ENCODE measurements at regions not wholly inside any gene's neighbourhood (a gene's known extent, or its start where the extent isn't known, plus 50 kb on each side); places are given as distances from the start of the nearest gene placed in this dataset.

DNA sequence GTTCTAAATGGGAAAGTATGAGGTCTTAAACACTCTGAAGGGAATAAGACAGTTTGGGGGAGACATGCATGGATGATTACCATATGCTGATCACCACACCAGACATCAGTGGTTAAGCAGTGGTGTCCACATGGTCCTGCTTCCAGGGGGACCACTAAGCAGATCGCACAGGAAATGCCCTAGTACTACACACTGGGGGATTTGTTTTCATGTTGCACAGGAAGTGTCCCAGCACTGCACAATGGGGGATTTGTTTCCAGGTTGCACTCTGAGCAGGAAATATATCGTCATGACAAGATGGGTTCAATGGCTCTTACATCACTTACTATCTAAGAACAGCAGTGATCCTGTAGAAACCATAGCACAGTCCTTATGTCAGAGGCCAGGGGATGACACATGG is 245.5 kb downstream of the BCL11B start:
- Histone ChIP-seq H3K27me3 (ENCODE audit: insufficient read depth, low read depth, low read length) (no peaks in the 10 kb centered on the region), H3K79me2 (replicated peaks; ENCODE audit: insufficient read depth, low read length) (no peaks in the 10 kb centered on the region), H3K4me3 (ENCODE audit: low read length) (no peak overlapping the region), H4K20me1 (ENCODE audit: insufficient read depth) (no peaks in the 10 kb centered on the region), H3K9me2 (ENCODE audit: insufficient read depth, low read length) (no peaks in the 10 kb centered on the region), H3K9ac (ENCODE audit: low read length) (no peak overlapping the region), H3K9me3 (ENCODE audit: low read length) (no peaks in the 10 kb centered on the region), H3K36me3 (ENCODE audit: insufficient read depth, low read length) (no peaks in the 10 kb centered on the region), H2AFZ (ENCODE audit: low read depth, low read length) (no peak overlapping the region), H3K4me2 (ENCODE audit: low read length) (no peak overlapping the region), H3K27ac (ENCODE audit: low read length) (no peak overlapping the region), H3F3A (ENCODE audit: insufficient read depth, low read length, poor library complexity, severe bottlenecking) (no peaks in the 10 kb centered on the region)
- TF ChIP-seq POLR2AphosphoS5 (IDR thresholded peaks at IDR 0.05) (no peak), EZH2 (IDR thresholded peaks at IDR 0.05; ENCODE audit: borderline replicate concordance, insufficient read depth, low read length, poor library complexity, severe bottlenecking) (no peak), TAF1 (IDR thresholded peaks at IDR 0.05; ENCODE audit: low read depth) (no peak), EP300 (conservative IDR thresholded peaks at IDR 0.05; ENCODE audit: poor library complexity, severe bottlenecking) (no peak), MXI1 (conservative IDR thresholded peaks at IDR 0.05; ENCODE audit: poor library complexity, severe bottlenecking) (no peak), RAD21 (conservative IDR thresholded peaks at IDR 0.05) (no peak)
- TF ChIP-seq, protein P1, sequence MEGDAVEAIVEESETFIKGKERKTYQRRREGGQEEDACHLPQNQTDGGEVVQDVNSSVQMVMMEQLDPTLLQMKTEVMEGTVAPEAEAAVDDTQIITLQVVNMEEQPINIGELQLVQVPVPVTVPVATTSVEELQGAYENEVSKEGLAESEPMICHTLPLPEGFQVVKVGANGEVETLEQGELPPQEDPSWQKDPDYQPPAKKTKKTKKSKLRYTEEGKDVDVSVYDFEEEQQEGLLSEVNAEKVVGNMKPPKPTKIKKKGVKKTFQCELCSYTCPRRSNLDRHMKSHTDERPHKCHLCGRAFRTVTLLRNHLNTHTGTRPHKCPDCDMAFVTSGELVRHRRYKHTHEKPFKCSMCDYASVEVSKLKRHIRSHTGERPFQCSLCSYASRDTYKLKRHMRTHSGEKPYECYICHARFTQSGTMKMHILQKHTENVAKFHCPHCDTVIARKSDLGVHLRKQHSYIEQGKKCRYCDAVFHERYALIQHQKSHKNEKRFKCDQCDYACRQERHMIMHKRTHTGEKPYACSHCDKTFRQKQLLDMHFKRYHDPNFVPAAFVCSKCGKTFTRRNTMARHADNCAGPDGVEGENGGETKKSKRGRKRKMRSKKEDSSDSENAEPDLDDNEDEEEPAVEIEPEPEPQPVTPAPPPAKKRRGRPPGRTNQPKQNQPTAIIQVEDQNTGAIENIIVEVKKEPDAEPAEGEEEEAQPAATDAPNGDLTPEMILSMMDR (IDR thresholded peaks at IDR 0.05; ENCODE audit: poor library complexity, severe bottlenecking) = no peak

DNA sequence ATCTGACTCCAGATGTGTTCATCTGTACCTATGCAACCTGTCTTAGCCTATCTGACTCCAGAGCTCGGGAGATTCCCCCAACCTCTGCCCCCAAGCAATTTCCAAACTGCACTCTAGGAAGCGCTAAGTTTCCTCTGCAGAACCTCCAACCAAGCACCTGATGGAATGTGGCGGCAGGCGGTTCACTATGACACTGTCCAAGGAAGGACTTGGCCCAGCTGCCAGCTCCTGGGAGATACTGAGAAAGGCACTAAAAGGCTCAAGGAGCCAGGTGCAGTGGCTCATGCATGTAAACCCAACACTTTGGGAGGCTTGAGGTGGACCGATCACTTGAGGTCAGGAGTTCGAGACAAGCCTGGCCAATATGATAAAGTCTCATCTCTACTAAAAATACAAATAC is 244.0 kb downstream of the BCL11B start:
- no peak overlapping the region for H3K4me2 ChIP-seq (ENCODE audit: low read length)
- H3K9me2 ChIP-seq (ENCODE audit: insufficient read depth, low read length) = no peaks in the 10 kb centered on the region
- H3K9ac ChIP-seq (ENCODE audit: low read length) = no peak overlapping the region
- H2AFZ ChIP-seq (ENCODE audit: low read depth, low read length) = no peak overlapping the region
- H3K9me3 ChIP-seq (ENCODE audit: low read length) = no peaks in the 10 kb centered on the region
- H3K4me3 ChIP-seq (ENCODE audit: low read length) = no peak overlapping the region
- no peaks in the 10 kb centered on the region for H4K20me1 ChIP-seq (ENCODE audit: insufficient read depth)
- H3F3A ChIP-seq (ENCODE audit: insufficient read depth, low read length, poor library complexity, severe bottlenecking) = no peaks in the 10 kb centered on the region
- no peak for TF ChIP-seq TAF1 (IDR thresholded peaks at IDR 0.05; ENCODE audit: low read depth)
- TF ChIP-seq, protein P1 (IDR thresholded peaks at IDR 0.05; ENCODE audit: poor library complexity, severe bottlenecking) = no peak
- TF ChIP-seq, protein P2, sequence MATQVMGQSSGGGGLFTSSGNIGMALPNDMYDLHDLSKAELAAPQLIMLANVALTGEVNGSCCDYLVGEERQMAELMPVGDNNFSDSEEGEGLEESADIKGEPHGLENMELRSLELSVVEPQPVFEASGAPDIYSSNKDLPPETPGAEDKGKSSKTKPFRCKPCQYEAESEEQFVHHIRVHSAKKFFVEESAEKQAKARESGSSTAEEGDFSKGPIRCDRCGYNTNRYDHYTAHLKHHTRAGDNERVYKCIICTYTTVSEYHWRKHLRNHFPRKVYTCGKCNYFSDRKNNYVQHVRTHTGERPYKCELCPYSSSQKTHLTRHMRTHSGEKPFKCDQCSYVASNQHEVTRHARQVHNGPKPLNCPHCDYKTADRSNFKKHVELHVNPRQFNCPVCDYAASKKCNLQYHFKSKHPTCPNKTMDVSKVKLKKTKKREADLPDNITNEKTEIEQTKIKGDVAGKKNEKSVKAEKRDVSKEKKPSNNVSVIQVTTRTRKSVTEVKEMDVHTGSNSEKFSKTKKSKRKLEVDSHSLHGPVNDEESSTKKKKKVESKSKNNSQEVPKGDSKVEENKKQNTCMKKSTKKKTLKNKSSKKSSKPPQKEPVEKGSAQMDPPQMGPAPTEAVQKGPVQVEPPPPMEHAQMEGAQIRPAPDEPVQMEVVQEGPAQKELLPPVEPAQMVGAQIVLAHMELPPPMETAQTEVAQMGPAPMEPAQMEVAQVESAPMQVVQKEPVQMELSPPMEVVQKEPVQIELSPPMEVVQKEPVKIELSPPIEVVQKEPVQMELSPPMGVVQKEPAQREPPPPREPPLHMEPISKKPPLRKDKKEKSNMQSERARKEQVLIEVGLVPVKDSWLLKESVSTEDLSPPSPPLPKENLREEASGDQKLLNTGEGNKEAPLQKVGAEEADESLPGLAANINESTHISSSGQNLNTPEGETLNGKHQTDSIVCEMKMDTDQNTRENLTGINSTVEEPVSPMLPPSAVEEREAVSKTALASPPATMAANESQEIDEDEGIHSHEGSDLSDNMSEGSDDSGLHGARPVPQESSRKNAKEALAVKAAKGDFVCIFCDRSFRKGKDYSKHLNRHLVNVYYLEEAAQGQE (IDR thresholded peaks at IDR 0.05; ENCODE audit: borderline replicate concordance) = no peak
- no peak for TF ChIP-seq SMC3 (conservative IDR thresholded peaks at IDR 0.05; ENCODE audit: poor library complexity)
- TF ChIP-seq POLR2AphosphoS5 (IDR thresholded peaks at IDR 0.05) = no peak
- TF ChIP-seq EZH2 (IDR thresholded peaks at IDR 0.05; ENCODE audit: borderline replicate concordance, insufficient read depth, low read length, poor library complexity, severe bottlenecking) = no peak
- H3K27me3 ChIP-seq (ENCODE audit: insufficient read depth, low read depth, low read length) = no peaks in the 10 kb centered on the region
- no peaks in the 10 kb centered on the region for H3K79me2 ChIP-seq (replicated peaks; ENCODE audit: insufficient read depth, low read length)
- no peaks in the 10 kb centered on the region for H3K36me3 ChIP-seq (ENCODE audit: insufficient read depth, low read length)
- no peak overlapping the region for H3K27ac ChIP-seq (ENCODE audit: low read length)

Measured in neural cell (in vitro differentiated cells).